Lung (tissue), 11 donors: ENCODE measurements at regions not wholly inside any gene's neighbourhood (a gene's known extent, or its start where the extent isn't known, plus 50 kb on each side); places are given as distances from the start of the nearest gene placed in this dataset.

ENCODE experiments used
- ATAC-seq: fragments of 200-7000 bp; cut with Tn5 transposase; one replicate; pipeline ENCODE4 v1.9.1; 2020; ENCODE audit warnings: moderate number of reproducible peaks; ENCODE audit not compliant: insufficient read depth, low FRiP score
- DNase-seq, 3 donors: peaks; one replicate each; pipeline ENCODE4 v3.0.0-alpha.2; 2013 to 2017
- H3K27ac ChIP-seq, 2 donors: one replicate each; pipeline ENCODE4 v1.5.1; 2013; ENCODE audit warnings: mild to moderate bottlenecking in 2 of 2, moderate library complexity in 2 of 2, control low read depth in 1 of 2, inconsistent platforms in 1 of 2, low read depth in 1 of 2, low read length in 1 of 2
- H3K27me3 ChIP-seq, 3 donors: one replicate each; pipeline ENCODE4 v1.5.1; 2013; ENCODE audit warnings: low read length in 2 of 3; ENCODE audit not compliant: control insufficient read depth in 3 of 3, insufficient read depth in 3 of 3
- H3K36me3 ChIP-seq, 4 donors: one replicate each; pipeline ENCODE4 v1.5.1; 2013; ENCODE audit warnings: low read length in 4 of 4, mild to moderate bottlenecking in 1 of 4, moderate library complexity in 1 of 4; ENCODE audit not compliant: control insufficient read depth in 4 of 4, insufficient read depth in 4 of 4
- H3K4me1 ChIP-seq, 5 donors: one replicate each; pipeline ENCODE4 v1.5.1; 2013; ENCODE audit warnings: low read length in 5 of 5, mild to moderate bottlenecking in 2 of 5, moderate library complexity in 1 of 5; ENCODE audit not compliant: control insufficient read depth in 5 of 5, insufficient read depth in 5 of 5
- H3K4me3 ChIP-seq: one replicate; pipeline ENCODE4 v1.5.1; 2013; ENCODE audit warnings: mild to moderate bottlenecking, control low read depth, moderate library complexity
- H3K9ac ChIP-seq, 2 donors: one replicate each; pipeline ENCODE4 v1.5.1; 2013; ENCODE audit warnings: low read length in 2 of 2, control low read depth in 1 of 2; ENCODE audit not compliant: insufficient read depth in 1 of 2
- H3K9me3 ChIP-seq, 4 donors: one replicate each; pipeline ENCODE4 v1.5.1; 2013; ENCODE audit warnings: low read length in 3 of 4, mild to moderate bottlenecking in 1 of 4, moderate library complexity in 1 of 4; ENCODE audit not compliant: control insufficient read depth in 4 of 4, insufficient read depth in 3 of 4
- CTCF ChIP-seq: IDR thresholded peaks from 2 replicates; pipeline ENCODE4 v1.5.1; 2012; ENCODE audit warnings: mild to moderate bottlenecking; ENCODE audit errors: control extremely low read depth, extremely low read depth
- WGBS, 2 donors: extraction: QIAGEN DNeasy Blood & Tissue Kit; methylation state at CpG; one replicate each; pipeline ENCODE4 v1.1.7; 2013; 5-methylcytosine and 5-hydroxymethylcytosine counted together
- donor health status: control.
- donor health status: control.
- donor health status: Bipolar disorder and iron deficiency.
- donor health status: healthy.
- donor health status: DM: yes; HTN: yes; CAD: no.

DNA sequence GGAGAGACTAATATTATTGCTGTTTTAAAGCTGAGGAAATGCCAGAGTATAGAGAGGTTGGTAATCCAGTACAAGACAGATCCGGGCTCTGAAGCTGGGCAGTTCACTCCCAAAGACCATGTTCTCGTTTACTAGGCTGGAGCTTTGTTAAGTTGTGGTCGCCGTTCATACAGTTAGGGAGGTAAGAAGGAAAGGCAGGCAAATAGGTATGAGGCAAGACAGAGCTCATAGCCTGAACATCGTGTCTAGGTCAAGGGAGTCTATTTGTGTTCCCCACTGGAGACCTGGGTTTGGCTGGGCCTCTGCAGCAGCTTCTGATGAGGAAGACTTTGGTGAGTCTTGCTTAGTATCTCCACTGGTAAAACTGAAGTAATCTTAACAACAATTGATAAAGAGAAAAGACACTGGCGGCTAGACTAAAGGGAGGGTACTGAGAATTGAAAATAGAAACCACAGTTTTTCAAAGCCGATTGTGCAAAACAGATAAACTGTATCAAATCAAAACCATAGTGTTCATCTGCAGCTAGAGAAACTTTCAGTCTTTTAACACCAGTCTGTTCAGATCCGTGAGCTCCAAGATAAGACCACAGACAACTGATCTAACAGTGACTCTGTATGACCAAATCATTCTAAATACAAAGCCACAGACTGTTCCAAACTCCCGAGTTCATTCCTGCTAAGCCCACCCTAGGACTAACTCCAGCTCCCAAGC lies 217.0 kb upstream of the FAM78B start:
- 70% methylated on average over 9 of the region's 9 CpGs for WGBS, 2 donors
- TF ChIP-seq CTCF = no peak
- no peak overlapping the region for H3K27ac ChIP-seq
- DNase-seq = no peak
- H3K36me3 ChIP-seq = no peaks in the 10 kb centered on the region
- H3K9ac ChIP-seq = no peak overlapping the region
- peaks cover 0 to 2% (median 0%) of the 10 kb centered on the region in 4 donors for H3K9me3 ChIP-seq
- no peak for ATAC-seq
- H3K4me3 ChIP-seq = no peak overlapping the region
- peaks cover 0 to 1% (median 0%) of the 10 kb centered on the region in 5 donors for H3K4me1 ChIP-seq
- H3K27me3 ChIP-seq = no peaks in the 10 kb centered on the region

DNA sequence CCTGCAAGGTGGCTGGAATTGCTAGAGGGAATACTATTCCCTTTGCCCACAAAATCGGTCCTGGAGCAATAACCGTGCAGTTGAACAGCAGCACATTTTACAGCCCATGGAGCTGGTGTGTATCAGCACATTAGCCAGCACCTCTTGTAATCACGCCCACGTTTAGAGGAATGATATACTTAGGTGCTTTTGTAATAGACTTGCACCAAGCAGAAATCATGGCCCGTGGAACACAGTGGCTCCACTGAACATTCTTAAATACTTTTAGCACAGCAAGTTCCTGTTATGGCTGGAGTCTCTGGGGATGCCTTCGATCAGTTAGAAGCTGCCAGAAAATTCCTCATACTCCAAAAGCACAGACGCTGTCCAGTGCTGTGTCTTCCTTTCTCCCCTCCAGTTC lies 218.1 kb upstream of the FAM78B start:
- WGBS, 2 donors = 68 to 70% methylated on average over 7 of the region's 7 CpGs
- Histone ChIP-seq H3K27ac (no peak overlapping the region), H3K36me3 (no peaks in the 10 kb centered on the region), H3K4me1 (peaks cover 0 to 1% (median 0%) of the 10 kb centered on the region in 5 donors), H3K27me3 (no peaks in the 10 kb centered on the region), H3K4me3 (no peak overlapping the region), H3K9me3 (no peaks in the 10 kb centered on the region), H3K9ac (no peak overlapping the region)
- TF ChIP-seq CTCF = no peak
- no peak for DNase-seq
- ATAC-seq = no peak

DNA sequence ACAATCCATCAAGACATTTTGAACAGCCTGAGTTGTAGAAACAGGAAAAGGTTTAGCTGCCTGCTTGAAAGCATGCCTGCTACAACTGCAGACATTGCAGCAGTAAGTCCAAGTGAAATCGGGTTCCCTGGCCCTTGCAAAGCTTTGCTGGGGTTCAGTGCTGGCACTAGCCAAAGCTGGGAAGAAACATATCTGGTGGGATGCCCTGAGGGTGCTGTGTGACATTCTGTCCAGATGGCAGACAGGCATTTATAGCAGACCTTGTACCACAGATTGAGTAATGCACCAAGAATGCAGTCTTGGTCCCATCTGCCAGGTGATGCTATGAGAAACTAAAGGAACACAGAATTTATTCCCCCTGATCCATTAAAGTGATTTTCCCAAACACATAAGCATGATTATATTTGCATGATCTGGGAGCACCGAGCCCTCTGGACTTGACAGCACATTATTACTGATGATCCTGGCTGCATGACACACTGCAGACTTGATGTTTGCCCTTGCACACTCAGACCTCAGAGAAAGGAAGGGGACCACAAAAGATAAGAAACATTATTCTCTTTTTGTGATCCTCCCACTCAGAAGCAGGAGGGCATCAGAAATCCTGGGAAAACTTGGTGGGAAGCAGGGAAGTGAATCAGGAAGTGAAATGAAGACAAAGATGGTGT lies 223.7 kb upstream of the FAM78B start:
- Histone ChIP-seq H3K4me1 (no peaks in the 10 kb centered on the region), H3K4me3 (no peak overlapping the region), H3K27me3 (peaks cover 0 to 2% (median 0%) of the 10 kb centered on the region in 3 donors), H3K27ac (no peak overlapping the region), H3K9ac (no peak overlapping the region), H3K36me3 (no peaks in the 10 kb centered on the region), H3K9me3 (peaks cover 0 to 3% (median 0%) of the 10 kb centered on the region in 4 donors)
- 59 to 69% methylated on average over 2 of the region's 2 CpGs for WGBS, 2 donors
- ATAC-seq (no peak), DNase-seq (no peak)
- no peak for TF ChIP-seq CTCF
